GM10266 (cell line): ENCODE measurements at regions not wholly inside any gene's neighbourhood (a gene's known extent, or its start where the extent isn't known, plus 50 kb on each side); places are given as distances from the start of the nearest gene placed in this dataset.
A peak's percentile ranks its signal among the peaks of the same experiment; 100 is the strongest.
"Not testable (repeated sequence)": the region's sequence is repeated elsewhere in the genome, so short reads cannot be mapped to it uniquely, and the experiment has no call there.

Experiments used
- DNase-seq: peaks from one replicate; pipeline ENCODE4 v3.0.0; 2012; ENCODE audit errors: extremely low spot score
- TF ChIP-seq, protein P1 (sequence below): IDR thresholded peaks from 2 replicates; pipeline ENCODE4 v1.5.1; 2012; ENCODE audit warnings: mild to moderate bottlenecking, low read depth; ENCODE audit not compliant: control insufficient read depth, insufficient read depth; ENCODE audit errors: missing control alignments

DNA sequence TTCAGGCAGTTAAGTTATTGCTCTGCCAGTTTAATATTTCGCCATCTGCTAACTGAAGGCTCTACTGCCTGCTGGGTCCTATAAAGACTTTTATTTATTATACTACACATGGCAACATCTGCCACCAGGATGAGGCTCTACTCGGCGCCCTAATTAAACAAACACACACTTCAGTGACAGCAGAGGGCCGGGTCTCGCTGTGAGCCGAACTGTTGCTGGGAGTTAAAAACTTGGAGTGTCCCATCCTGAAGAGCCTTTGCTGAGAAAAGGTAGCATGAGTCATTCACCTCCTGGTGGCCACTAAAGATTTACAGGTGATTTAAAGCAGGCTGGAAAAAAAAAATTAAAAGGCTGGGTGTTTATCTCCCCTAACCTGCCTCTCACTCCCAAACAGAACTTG lies 183.7 kb downstream of the NPIPA8 start:
- not testable (repeated sequence) for DNase-seq

DNA sequence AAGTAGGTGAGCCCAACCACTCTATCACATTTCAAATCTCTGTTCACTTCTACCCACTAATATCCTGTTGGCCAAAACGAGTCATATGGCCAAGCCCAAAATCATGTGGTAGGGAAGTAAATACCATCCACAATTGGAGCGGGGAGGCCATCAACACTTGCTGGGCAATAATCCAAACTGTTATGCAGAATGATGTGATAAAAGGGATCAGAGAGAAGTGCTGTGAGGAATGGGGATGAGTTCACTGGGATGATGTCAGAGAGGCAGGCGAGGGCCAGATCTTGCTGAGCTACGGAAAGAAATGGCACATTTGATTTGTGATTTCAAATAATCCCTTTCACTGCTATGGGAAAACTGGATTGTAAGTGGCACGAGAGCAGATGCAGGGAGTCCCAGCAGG lies 188.4 kb downstream of the NPIPA8 start:
- not testable (repeated sequence) for DNase-seq

DNA sequence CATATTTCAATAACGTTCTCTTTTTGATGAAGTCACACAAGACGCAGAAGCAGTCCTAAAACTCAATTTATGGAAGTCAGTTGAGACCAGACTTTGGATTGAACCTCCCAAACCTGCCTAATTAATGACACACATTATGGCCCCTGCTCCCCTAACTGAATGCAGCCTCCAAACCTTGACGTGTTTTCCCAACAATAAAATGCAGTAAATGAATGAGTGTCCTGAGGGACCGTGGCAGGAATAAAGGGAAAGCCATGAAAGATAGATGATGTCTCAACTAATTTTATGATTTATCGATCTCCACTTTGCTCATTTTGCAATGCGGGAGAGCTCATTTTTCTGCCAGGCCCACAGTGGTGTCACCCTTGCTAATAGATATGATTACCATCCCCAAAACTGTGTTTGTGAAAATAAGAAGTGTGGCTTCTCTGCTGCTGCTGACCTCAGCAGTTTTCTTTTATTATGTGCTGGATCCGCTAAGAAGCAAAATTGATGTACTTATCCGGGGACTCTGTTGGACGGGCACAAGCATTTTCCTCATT lies 189.9 kb downstream of the NPIPA8 start:
- DNase-seq = not testable (repeated sequence)

DNA sequence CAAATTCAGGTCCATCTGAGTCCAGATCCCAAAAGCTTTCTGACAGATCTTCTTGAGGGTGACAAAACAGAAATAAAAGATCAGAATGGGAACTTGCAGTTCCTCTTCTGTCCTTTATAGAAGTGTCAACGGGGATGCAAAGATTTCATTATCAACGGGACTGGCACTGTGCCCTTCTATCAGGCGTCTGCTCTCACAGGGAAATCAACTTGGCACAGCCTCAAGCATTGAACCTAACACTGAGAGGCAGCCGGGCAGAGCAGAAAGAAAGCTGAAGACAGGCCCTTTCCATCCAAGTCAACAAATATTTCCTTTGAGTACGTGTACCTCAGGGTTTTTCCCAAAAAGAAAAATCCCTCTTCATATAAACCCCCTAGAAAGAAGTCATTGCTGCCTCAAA lies 194.5 kb downstream of the NPIPA8 start:
- not testable (repeated sequence) for DNase-seq

DNA sequence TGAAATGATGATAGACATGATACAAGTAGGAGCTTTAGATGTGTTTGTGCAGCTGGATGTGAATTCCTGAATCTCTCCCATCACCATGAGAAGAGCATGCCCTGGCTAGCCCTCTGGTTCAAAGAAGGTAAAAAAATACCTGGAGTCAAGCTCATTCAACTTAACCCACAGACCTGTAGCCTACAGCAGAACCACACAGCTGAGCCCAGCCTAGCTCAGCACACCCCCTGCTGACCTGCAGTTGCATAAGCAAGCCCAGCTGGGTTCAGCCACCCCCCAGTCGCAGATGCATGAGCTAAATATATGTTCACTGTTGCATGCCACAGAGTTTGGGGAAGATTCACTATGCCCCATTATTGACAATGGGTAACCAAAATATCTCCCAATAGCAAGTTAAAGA lies 200.2 kb downstream of the NPIPA8 start:
- DNase-seq = not testable (repeated sequence)

DNA sequence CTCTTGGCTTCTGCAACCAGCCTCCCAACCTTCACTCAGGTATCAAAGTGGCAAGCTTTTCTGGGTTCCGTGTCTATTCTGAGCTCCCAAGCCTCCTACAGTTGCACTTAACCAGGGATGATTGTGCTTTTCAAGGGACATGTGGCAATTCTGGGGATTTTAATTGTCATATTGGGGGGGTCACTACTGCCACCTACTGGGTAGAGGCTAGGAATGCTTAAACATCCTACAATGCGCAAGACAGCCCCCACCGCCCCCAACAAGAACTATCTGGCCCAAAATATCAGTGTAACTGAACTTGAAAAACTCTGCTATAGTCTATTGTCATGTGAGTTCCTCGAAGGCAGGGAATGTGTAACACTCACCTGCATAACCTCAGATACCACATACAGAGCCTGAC lies 201.5 kb downstream of the NPIPA8 start:
- DNase-seq = not testable (repeated sequence)

DNA sequence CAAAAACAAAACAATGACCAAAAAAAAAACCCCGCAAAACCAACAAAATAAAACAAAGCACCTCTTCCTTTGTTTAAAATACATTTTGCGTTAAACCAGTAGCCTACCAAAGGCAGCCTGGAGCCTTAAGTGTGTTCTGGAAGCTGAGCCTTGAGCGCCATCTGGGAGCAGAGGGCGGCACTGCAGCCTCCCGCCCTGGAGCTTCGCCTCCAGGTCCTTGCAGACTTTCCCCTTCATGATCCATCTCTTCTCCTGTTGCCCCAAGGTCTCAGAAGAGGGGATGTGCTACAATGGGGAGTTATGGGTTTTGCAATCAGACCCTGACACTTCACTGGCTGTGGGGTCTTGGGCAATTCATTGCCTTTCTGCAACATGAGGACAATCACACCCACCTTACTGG lies 204.9 kb downstream of the NPIPA8 start:
- TF ChIP-seq, protein P1, sequence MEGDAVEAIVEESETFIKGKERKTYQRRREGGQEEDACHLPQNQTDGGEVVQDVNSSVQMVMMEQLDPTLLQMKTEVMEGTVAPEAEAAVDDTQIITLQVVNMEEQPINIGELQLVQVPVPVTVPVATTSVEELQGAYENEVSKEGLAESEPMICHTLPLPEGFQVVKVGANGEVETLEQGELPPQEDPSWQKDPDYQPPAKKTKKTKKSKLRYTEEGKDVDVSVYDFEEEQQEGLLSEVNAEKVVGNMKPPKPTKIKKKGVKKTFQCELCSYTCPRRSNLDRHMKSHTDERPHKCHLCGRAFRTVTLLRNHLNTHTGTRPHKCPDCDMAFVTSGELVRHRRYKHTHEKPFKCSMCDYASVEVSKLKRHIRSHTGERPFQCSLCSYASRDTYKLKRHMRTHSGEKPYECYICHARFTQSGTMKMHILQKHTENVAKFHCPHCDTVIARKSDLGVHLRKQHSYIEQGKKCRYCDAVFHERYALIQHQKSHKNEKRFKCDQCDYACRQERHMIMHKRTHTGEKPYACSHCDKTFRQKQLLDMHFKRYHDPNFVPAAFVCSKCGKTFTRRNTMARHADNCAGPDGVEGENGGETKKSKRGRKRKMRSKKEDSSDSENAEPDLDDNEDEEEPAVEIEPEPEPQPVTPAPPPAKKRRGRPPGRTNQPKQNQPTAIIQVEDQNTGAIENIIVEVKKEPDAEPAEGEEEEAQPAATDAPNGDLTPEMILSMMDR = peak; percentile 9
- DNase-seq = not testable (repeated sequence)

DNA sequence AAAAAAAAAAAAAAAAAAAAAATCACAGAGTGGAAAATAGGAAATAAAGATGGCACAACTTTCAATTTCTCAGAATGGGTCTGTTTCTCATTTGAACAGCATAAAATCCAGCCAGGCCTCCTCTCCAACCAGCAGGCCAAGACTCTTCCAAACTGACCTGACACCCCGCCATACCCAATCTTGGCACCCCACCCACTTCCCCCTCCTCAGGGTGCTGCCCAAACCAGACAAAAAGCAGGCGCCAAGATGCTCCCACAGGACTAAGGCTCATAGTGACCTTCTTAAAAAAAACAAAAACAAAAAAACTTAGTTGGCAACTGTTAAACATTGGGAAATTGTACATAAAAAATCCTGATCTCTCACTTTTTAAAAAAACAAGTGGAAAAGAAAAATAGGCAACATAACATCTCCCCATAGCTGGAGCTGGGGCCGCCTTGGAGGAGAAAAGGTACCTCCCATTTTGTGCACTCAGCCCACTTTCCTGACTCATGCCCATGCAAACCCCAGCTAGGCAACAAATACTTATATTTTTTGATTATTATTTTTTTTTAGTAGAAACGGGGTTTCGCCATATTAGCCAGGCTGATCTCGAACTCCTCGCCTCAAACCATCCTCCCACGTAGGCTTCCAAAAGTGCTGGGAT lies 205.9 kb downstream of the NPIPA8 start:
- not testable (repeated sequence) for DNase-seq

DNA sequence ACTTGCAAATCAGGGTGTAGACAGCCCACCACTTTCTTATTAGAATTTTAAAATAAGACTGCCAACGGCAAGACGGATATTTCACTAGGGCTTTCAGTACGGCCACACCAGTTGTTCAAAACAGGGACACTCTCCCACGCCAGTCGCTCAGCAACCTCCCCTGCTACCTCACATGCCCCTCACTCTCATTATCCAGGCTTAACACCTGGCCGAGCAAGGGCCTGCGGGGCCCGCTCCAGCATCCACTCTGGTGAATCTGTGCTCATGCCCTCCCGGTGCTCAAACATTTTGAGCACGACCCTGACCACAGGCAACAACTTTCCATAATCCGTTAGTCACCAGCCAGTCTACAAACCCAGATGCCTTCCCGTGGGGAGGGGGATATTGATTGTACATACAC lies 209.5 kb downstream of the NPIPA8 start:
- DNase-seq = not testable (repeated sequence)

DNA sequence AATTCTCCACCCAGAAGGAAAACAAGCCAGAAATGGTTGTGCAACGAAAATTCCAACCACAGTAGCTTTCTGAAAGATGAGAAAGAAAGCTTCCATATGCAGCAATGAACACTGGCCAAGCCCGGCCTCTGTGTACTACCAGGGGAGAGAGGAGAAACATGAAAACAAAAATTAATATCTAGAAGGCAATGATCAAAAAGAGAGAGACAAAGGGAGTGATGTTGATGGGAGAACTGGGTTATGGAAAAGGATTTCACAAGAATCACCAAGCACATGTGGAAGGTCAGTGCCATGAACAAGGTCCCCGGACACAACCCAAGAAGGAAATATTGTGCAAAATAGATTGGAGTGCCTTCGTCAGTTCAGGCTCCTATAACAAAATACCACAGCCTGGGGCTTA lies 217.4 kb downstream of the NPIPA8 start:
- not testable (repeated sequence) for DNase-seq

DNA sequence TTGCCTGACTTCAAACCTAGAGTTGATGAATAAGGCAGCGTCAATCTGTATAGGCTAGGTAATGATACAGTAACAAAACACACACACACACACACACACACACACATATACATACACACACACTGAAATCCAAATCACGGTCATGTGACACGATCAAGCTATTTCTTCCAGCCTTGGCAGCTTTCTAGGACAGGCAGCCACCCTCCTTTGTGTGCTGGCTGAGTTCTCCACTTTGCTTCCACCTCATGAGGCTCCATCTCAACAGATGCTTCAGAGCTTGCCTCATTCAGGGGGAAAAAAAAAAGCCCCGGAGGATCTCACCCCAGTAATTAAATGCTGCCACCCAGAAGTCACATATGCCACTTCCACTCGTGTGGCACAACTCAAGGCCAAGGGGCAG lies 217.9 kb downstream of the NPIPA8 start:
- not testable (repeated sequence) for DNase-seq

DNA sequence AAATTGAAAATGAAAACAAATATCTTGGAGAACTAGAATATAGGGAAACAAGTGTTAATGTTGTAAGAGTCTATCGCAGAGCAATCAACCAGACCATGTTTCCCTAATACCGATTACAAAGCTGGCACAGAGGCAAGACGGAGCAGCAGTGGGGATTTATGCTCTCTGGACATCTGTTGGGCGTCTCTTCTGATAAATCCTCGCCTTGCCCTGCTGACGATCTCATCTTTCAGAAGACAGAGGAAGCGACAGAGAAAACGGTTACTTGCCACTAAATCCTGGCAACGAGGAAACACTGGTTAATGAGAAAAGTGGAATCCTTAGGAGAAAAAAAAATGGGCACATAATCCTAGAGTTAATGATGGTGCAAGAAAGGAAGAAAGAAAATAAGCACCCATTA lies 218.5 kb downstream of the NPIPA8 start:
- DNase-seq = not testable (repeated sequence)

DNA sequence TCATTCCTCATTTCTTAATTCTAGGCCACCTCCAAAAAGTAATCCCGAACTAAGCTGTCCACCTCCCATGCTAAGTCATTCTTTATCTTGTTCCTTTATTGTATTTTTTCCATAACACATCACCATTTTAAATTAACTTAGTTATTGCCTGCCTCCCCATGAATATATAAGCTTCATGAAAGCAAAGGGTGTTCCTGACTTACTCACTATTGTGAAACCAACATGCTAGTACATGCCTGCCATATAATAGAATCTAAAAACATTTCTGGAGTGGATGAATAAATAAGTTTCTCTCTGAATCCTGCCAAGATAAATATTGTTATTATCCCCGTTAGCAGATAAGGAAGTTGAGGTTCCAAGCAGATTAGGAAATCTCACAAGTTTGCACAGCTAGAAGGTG lies 232.1 kb downstream of the NPIPA8 start:
- not testable (repeated sequence) for DNase-seq

DNA sequence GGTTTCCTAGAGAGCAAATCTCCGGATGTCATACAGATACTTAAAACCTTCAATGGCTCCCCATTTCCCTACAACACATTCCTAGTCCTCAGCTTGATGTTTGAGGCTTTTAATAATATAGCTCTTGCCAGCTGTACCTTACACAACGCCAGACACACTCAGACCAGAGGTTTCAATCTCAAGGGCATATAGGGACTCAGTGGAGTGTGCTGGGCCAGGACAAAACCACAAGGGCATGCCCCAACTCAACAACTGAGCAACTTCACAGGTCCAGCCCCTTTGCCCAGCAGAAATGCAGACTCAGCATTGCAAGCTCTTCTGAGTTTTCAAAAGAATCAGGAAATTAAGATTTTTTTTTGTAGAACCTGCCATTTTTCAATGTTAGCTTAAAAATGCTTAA lies 235.5 kb downstream of the NPIPA8 start:
- not testable (repeated sequence) for DNase-seq

DNA sequence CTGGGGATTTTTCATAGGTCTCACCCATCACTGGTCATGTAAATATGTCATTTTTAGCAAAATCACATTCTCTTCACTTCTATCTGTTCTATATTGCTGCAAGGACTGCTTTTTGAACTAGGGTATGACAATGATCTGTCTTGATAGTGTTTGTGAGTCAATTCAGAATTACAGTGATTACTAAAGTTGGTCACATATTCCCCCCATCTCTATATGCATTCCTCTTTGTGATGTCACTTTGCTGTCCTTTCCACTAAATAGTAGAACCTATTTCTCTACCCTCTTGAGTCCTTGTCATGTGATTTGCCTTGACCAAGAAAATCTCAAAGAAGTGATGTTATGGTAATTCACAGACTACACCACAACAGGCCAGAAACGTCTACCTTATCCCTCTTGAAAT lies 243.9 kb downstream of the NPIPA8 start:
- DNase-seq = not testable (repeated sequence)

DNA sequence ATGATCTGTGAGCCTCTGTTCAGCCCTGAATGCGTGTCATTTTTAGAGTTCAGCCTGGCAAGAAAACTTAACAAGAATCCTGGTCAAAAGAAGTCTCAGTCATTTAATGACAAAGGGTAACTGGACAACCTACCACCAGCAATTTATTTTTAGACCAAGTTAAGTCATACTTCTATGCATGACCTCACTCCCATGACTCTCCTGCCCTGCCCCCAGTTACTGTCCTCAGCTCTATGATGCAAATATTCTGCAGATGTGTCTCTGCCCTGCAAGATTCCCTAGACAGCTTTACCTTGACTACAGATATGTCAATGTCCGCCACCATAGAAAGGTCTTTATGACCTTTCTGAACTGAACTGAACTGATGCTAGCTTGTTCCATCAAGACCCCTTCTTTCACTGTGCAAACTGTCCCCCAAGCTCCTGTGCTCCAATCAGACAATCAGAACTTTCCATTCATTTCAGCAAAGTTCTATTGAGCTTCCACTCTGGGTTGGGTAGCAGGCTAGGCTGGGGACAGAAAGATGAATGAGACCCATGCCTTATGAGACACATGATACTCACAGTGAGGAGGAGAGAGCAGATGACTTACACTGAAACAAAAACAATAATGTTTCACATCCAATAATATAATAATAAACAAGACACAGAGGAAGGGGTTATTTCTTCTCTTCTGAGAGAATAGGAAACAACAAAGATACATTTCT lies 255.7 kb downstream of the NPIPA8 start:
- not testable (repeated sequence) for DNase-seq

DNA sequence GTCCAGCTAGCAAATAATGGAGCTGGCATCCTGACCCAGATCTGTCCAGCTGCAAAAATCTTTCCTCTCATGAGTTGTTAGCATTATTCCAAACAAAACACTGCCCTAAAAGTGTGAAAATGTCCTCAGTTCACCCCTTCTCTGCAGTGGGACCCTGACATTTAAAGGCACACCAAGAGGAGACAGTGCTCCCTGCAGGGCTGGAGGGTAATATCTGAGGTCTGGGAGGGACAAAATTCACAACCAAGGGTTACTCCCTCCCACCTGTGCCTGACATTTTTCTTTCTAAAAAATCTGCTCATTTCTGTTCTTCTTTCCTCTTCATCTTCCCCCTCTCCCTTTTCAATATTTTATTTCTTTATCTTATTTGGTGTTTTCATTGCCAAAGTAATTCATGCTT lies 258.6 kb downstream of the NPIPA8 start:
- not testable (repeated sequence) for DNase-seq
